Gastrocnemius medialis (tissue), 4 donors: ENCODE measurements at regions not wholly inside any gene's neighbourhood (a gene's known extent, or its start where the extent isn't known, plus 50 kb on each side); places are given as distances from the start of the nearest gene placed in this dataset.

Experiments used
- CTCF ChIP-seq, 5 experiments: fragments of 450-650 bp in 3 of 5; fragments of 200-600 bp in 2 of 5; sonication (generic) in 2 of 5; IDR thresholded peaks in 4 of 5; conservative IDR thresholded peaks in 1 of 5; 1 replicate in 4 of 5; 2 replicates in 1 of 5; pipeline ENCODE4 v1.5.1; 2016 to 2019; ENCODE audit warnings: antibody characterized with exemption in 5 of 5, mild to moderate bottlenecking in 3 of 5, moderate library complexity in 3 of 5
- POLR2A ChIP-seq, 2 donors: fragments of 450-650 bp; IDR thresholded peaks; one replicate each; pipeline ENCODE4 v1.6.1; 2017; ENCODE audit warnings: antibody characterized with exemption in 2 of 2, mild to moderate bottlenecking in 2 of 2, moderate library complexity in 2 of 2

- TF ChIP-seq CTCF (IDR thresholded peaks at IDR 0.05 in 4 of 5, conservative IDR thresholded peaks at IDR 0.05 in 1 of 5) (no peak), POLR2A (IDR thresholded peaks at IDR 0.05) (no peak)
Observed at GRCh38 chr5:9691261-9691660, 61.1 kb upstream of the TAS2R1 start.
